GM13977 (cell line): ENCODE measurements at regions not wholly inside any gene's neighbourhood (a gene's known extent, or its start where the extent isn't known, plus 50 kb on each side); places are given as distances from the start of the nearest gene placed in this dataset.

Source experiments
- DNase-seq: peaks from one replicate; pipeline ENCODE4 v3.0.0; 2012; ENCODE audit warnings: low spot score
- in situ Hi-C: fragments of 300-500 bp; cut with MboI; formaldehyde crosslinking; loops from one replicate; pipeline ENCODE4 v1.12.0; 2022; ENCODE audit warnings: low sequenced_read_pairs, low pct_unique_long_range_greater_than_20kb, mixed read lengths, inconsistent platforms; ENCODE audit not compliant: unreplicated experiment
- TF ChIP-seq, protein P1 (sequence below): IDR thresholded peaks from 2 replicates; pipeline ENCODE4 v1.5.1; 2012; ENCODE audit warnings: mild to moderate bottlenecking, control low read depth; ENCODE audit not compliant: insufficient read depth; ENCODE audit errors: extremely low read depth, missing control alignments

GRCh38 chr3:102238362-102238761 is 196.5 kb upstream of the ZPLD1 start:
- in situ Hi-C loops = no loop called here
- TF ChIP-seq, protein P1, sequence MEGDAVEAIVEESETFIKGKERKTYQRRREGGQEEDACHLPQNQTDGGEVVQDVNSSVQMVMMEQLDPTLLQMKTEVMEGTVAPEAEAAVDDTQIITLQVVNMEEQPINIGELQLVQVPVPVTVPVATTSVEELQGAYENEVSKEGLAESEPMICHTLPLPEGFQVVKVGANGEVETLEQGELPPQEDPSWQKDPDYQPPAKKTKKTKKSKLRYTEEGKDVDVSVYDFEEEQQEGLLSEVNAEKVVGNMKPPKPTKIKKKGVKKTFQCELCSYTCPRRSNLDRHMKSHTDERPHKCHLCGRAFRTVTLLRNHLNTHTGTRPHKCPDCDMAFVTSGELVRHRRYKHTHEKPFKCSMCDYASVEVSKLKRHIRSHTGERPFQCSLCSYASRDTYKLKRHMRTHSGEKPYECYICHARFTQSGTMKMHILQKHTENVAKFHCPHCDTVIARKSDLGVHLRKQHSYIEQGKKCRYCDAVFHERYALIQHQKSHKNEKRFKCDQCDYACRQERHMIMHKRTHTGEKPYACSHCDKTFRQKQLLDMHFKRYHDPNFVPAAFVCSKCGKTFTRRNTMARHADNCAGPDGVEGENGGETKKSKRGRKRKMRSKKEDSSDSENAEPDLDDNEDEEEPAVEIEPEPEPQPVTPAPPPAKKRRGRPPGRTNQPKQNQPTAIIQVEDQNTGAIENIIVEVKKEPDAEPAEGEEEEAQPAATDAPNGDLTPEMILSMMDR = no peak
- no peak for DNase-seq

- in situ Hi-C loops = no loop called here
- DNase-seq = no peak
- TF ChIP-seq, protein P1 = no peak
These were observed 194.1 kb upstream of the ZPLD1 start for GRCh38 chr3:102240720-102241119.

DNA sequence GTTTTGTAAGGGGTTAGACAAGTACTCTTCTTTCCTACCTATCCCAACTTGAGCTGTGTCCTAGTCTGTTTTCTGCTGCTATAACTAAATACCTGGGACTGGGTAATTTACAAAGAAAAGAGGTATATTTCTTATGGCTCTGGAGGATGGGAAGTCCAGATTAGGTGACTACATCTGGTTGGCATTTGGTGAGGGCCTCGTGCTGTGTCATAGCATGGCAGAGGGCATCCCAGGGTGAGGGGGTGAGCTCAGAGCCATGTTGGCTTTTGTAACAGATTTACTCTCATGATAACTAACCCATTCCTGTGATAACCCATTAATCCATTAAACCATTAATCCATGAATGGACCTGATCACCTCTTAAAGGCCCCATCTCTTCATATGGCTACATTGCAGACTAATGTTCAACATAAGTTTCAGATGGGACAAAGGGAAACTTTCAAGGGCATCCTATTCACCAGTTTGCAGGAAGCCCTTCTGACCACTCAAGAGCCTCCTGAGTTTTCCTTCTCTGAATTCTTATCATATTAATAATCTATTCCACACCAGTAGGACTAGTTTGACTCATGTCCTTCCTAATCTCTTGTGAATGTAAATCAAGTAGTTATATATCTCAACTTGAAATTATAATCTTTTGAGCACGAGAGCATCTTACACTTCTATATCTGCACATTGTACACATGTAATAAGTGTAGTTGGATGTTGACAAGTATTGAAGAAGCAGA is 185.7 kb upstream of the ZPLD1 start:
- in situ Hi-C loops = no loop called here
- TF ChIP-seq, protein P1 = no peak
- no peak for DNase-seq

DNA sequence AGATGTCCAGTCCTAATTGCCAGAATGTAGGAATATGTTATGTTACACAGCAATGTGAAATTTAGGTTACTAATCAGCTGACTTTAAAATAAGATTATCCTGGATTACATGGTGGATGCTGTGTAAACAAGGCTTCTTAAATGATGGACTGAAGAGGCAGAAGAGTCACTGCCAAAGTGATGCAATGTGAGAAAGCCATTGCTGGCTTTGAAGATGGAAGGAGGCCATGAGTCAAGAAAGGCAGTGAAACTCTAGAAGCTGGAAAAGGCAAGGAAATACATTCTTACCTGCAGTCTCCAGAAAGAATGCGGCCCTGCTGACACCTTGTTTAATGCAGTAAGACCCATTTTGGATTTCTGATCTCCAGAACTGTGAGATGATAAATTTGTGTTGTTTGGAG is 179.1 kb upstream of the ZPLD1 start:
- TF ChIP-seq, protein P1 = no peak
- in situ Hi-C loops = no loop called here
- DNase-seq = no peak

DNA sequence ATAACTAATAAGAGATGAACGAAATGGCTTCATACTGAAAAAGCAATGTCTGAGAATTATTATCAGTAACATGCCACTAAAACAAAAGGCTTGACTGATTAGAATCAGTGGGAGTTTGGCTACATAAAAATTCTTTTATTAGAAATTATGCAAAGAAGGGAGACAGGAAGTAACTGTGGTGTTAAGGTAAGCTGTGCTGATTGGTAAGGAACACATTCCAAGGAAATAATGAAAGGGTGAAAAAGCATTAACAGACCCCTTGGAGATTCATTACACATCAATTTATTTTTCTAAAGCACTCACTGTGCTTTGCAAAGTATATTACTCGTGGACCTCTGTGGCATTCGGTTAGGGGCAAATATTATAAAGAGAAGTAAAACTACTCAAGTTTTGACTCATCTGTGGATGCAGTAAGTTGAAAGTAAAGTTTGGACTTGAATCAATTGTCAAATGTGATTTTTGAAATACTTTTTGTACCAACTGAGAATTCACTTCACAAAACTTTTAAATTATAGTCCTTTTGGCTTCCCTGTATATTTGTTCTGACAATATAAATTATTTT is 176.1 kb upstream of the ZPLD1 start:
- in situ Hi-C loops = no loop called here
- TF ChIP-seq, protein P1 = no peak
- DNase-seq = peak; percentile 49

DNA sequence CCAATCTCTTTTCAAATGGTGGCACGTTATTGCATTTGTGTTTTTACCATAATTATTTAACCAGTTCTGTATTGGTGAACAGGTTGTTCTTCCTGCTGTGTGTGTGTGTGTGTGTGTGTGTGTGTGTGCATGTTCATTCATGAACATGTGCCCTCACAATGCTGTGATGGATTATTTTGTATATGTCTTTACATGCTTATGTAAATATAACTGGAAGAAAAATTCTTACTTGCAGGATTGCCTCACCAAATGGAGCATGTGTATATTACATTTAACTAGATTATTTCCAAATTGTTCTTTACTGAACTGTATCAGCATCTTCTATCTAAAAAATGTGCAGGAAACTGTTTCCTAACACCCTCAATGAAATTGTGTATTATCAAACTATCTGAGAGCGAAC is 175.2 kb upstream of the ZPLD1 start:
- in situ Hi-C loops = no loop called here
- no peak for DNase-seq
- TF ChIP-seq, protein P1 = no peak
